OCI-LY7 (cell line): ENCODE measurements at regions not wholly inside any gene's neighbourhood (a gene's known extent, or its start where the extent isn't known, plus 50 kb on each side); places are given as distances from the start of the nearest gene placed in this dataset.

Experiments
- BruUV-seq: library from RNA; stranded (reverse); fragments of 400-500 nt; replicated peaks from 2 replicates; lab custom pipeline; 2021; lab: Mats Ljungman, UMichigan
- CTCF ChIA-PET: fragments of 300-600 bp; sonication (Branson Sonifier 250); formaldehyde crosslinking; loops from one replicate; lab custom pipeline; 2022; ENCODE audit warnings: antibody characterized with exemption; ENCODE audit not compliant: unreplicated experiment; lab: Charles Lee
- POLR2A ChIA-PET: fragments of 300-600 bp; sonication (Branson Sonifier 250); formaldehyde crosslinking; loops from one replicate; lab custom pipeline; 2022; ENCODE audit warnings: antibody characterized with exemption; lab: Charles Lee
- DNase-seq: peaks from one replicate; pipeline ENCODE4 v3.0.0-alpha.2; 2015; ENCODE audit warnings: low spot score
- H2AFZ ChIP-seq: fragments of 200-600 bp; sonication (generic), shearing (Covaris generic); 2 replicates; pipeline ENCODE4 v1.6.1; 2014; ENCODE audit warnings: mild to moderate bottlenecking, antibody characterized with exemption, low read length, moderate library complexity
- H3K27ac ChIP-seq: fragments of 200-600 bp; sonication (generic); 2 replicates; pipeline ENCODE4 v1.5.1; 2014; ENCODE audit warnings: mixed run types, low read depth, mild to moderate bottlenecking, moderate library complexity, low read length, inconsistent platforms; ENCODE audit not compliant: poor library complexity, severe bottlenecking
- H3K36me3 ChIP-seq: fragments of 200-600 bp; sonication (generic); 2 replicates; pipeline ENCODE4 v1.6.1; 2014; ENCODE audit warnings: mild to moderate bottlenecking, antibody characterized with exemption, low read length, moderate library complexity, mixed read lengths; ENCODE audit not compliant: insufficient read depth
- H3K4me1 ChIP-seq: fragments of 200-600 bp; sonication (generic); 2 replicates; pipeline ENCODE4 v1.5.1; 2014; ENCODE audit warnings: mild to moderate bottlenecking, low read length; ENCODE audit not compliant: insufficient read depth, poor library complexity, severe bottlenecking
- H3K4me2 ChIP-seq: fragments of 200-600 bp; sonication (generic); 2 replicates; pipeline ENCODE4 v1.6.1; 2014; ENCODE audit warnings: mild to moderate bottlenecking, low read length
- H3K4me3 ChIP-seq: fragments of 200-600 bp; sonication (generic); 2 replicates; pipeline ENCODE4 v1.5.1; 2014; ENCODE audit warnings: mild to moderate bottlenecking, low read depth, low read length; ENCODE audit not compliant: poor library complexity, severe bottlenecking
- H3K79me2 ChIP-seq: fragments of 200-600 bp; sonication (generic); 2 replicates; pipeline ENCODE4 v1.6.1; 2016; ENCODE audit warnings: low read depth, mild to moderate bottlenecking, low read length, moderate library complexity, mixed read lengths; ENCODE audit not compliant: insufficient read depth
- H3K9me2 ChIP-seq: fragments of 200-600 bp; sonication (generic); 2 replicates; pipeline ENCODE4 v1.6.1; 2016; ENCODE audit warnings: mild to moderate bottlenecking, low read length, mixed read lengths; ENCODE audit not compliant: insufficient read depth
- H3K9me3 ChIP-seq: fragments of 200-600 bp; sonication (generic); 2 replicates; pipeline ENCODE4 v1.6.1; 2014; ENCODE audit warnings: mild to moderate bottlenecking, mixed run types, low read length, mixed read lengths
- H4K20me1 ChIP-seq: fragments of 200-600 bp; sonication (generic); 2 replicates; pipeline ENCODE4 v1.6.1; 2014; ENCODE audit warnings: mild to moderate bottlenecking, antibody characterized with exemption, low read length, moderate library complexity, mixed read lengths; ENCODE audit not compliant: insufficient read depth
- EZH2phosphoT487 ChIP-seq: fragments of 200-600 bp; sonication (generic); IDR thresholded peaks from 2 replicates; pipeline ENCODE4 v1.6.1; 2018; ENCODE audit warnings: low read depth, borderline replicate concordance, mild to moderate bottlenecking, mixed run types, antibody characterized with exemption, low read length, moderate library complexity, mixed read lengths
- intact Hi-C: fragments of 100-400 bp; cut with micrococcal nuclease; formaldehyde crosslinking; loops from one replicate; pipeline ENCODE4 v1.10.0; 2022; ENCODE audit not compliant: unreplicated experiment
- TF ChIP-seq, protein P1 (sequence below): fragments of 200-600 bp; sonication (generic); conservative IDR thresholded peaks from 2 replicates; pipeline ENCODE4 v1.5.1; 2014; ENCODE audit warnings: mild to moderate bottlenecking, antibody characterized with exemption, low read length, moderate library complexity, mixed read lengths

DNA sequence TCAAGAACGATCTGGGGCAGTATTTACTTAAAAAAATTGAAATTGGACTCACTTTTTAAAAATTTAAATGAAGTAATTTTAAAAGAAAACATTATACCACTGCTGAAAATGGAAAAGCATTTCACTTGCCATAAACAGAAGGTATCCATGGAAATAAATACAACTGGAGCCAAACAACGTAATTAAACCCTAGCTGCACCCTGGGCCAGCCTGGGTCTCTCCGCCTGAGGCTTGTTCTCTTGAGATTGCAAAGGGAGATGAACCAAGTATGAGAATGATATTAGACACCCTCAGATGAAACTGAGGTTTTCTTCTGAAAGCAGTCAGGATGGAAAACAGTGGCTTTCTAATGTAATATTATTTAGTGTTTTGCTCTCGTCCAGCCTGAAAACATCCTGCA, 264.4 kb downstream of the KCNE4 start:
- Histone ChIP-seq H3K36me3 (no peaks in the 10 kb centered on the region), H3K9me2 (no peaks in the 10 kb centered on the region), H2AFZ (no peak overlapping the region), H3K4me2 (no peak overlapping the region), H4K20me1 (no peaks in the 10 kb centered on the region), H3K9me3 (no peaks in the 10 kb centered on the region), H3K4me3 (no peak overlapping the region), H3K27ac (no peak overlapping the region), H3K79me2 (no peaks in the 10 kb centered on the region), H3K4me1 (no peaks in the 10 kb centered on the region)
- DNase-seq, result no peak
- POLR2A ChIA-PET, result no interaction called here
- CTCF ChIA-PET, result no interaction called here
- intact Hi-C loops, result no loop called here
- TF ChIP-seq, protein P1, sequence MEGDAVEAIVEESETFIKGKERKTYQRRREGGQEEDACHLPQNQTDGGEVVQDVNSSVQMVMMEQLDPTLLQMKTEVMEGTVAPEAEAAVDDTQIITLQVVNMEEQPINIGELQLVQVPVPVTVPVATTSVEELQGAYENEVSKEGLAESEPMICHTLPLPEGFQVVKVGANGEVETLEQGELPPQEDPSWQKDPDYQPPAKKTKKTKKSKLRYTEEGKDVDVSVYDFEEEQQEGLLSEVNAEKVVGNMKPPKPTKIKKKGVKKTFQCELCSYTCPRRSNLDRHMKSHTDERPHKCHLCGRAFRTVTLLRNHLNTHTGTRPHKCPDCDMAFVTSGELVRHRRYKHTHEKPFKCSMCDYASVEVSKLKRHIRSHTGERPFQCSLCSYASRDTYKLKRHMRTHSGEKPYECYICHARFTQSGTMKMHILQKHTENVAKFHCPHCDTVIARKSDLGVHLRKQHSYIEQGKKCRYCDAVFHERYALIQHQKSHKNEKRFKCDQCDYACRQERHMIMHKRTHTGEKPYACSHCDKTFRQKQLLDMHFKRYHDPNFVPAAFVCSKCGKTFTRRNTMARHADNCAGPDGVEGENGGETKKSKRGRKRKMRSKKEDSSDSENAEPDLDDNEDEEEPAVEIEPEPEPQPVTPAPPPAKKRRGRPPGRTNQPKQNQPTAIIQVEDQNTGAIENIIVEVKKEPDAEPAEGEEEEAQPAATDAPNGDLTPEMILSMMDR, result no peak
- no peak for TF ChIP-seq EZH2phosphoT487
- no TSS peak for BruUV-seq

DNA sequence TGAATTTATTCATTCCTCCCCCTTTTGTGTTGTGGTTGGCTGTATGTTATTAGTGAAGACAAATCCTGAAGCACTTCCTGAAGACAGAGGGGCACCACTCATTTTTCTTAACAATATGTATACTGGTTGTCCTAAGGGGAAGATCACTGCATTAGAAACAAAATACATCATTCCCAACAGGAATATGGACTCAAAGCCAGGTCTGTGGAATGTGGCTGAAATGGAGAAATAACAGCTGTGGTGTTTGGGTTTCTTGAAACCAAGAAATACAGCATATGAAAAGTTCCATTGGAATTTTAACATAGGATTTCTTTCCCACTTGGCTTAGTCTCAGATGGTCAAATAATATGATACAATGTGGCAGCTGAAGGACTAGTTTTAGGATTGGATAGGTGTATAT, 267.6 kb downstream of the KCNE4 start:
- Histone ChIP-seq H3K79me2 (no peaks in the 10 kb centered on the region), H3K4me3 (no peak overlapping the region), H2AFZ (no peak overlapping the region), H3K27ac (no peak overlapping the region), H3K9me3 (no peaks in the 10 kb centered on the region), H3K36me3 (no peaks in the 10 kb centered on the region), H3K4me1 (no peaks in the 10 kb centered on the region), H4K20me1 (no peaks in the 10 kb centered on the region), H3K9me2 (no peaks in the 10 kb centered on the region), H3K4me2 (no peak overlapping the region)
- no peak for DNase-seq
- CTCF ChIA-PET, result no interaction called here
- intact Hi-C loops, result no loop called here
- TF ChIP-seq, protein P1, result no peak
- POLR2A ChIA-PET, result no interaction called here
- BruUV-seq, result no TSS peak

DNA sequence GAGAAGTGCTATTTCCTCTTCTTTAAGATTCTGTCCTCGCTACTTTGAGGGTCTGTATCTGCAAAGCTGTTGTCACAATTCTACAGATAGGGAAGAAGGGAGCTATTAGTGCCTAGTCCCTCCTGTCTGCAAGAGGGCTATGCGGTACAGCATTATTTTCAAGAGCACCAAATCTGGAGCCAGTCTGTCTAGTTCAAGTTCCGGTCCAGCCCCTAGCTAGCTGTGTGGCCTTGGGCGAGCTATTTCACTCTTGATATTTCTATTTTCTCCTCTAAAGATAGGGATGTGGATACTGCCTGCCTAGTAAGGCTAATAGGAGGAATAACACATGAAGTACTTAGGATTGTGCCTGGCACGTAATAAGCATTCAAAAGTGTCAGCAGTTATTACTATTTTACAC, 272.4 kb downstream of the KCNE4 start:
- no peak overlapping the region for H3K27ac ChIP-seq
- no peaks in the 10 kb centered on the region for H3K79me2 ChIP-seq
- H3K4me2 ChIP-seq, result no peak overlapping the region
- POLR2A ChIA-PET, result no interaction called here
- no TSS peak for BruUV-seq
- H4K20me1 ChIP-seq, result no peaks in the 10 kb centered on the region
- H3K9me3 ChIP-seq, result no peaks in the 10 kb centered on the region
- intact Hi-C loops, result no loop called here
- no peak overlapping the region for H3K4me3 ChIP-seq
- H3K9me2 ChIP-seq, result no peaks in the 10 kb centered on the region
- CTCF ChIA-PET, result no interaction called here
- TF ChIP-seq, protein P1, result no peak
- TF ChIP-seq EZH2phosphoT487, result no peak
- H3K4me1 ChIP-seq, result no peaks in the 10 kb centered on the region
- H2AFZ ChIP-seq, result no peak overlapping the region
- no peak for DNase-seq
- no peaks in the 10 kb centered on the region for H3K36me3 ChIP-seq
